HCT116 (cell line): ENCODE measurements at regions not wholly inside any gene's neighbourhood (a gene's known extent, or its start where the extent isn't known, plus 50 kb on each side); places are given as distances from the start of the nearest gene placed in this dataset.

ENCODE experiments used
- CTCF ChIP-seq, 3 experiments: fragments of 200-600 bp in 1 of 3; sonication (generic) in 1 of 3; IDR thresholded peaks in 2 of 3; conservative IDR thresholded peaks in 1 of 3; 2 replicates each; pipeline ENCODE4 v1.5.1; 2012 to 2017; ENCODE audit warnings: low read depth in 2 of 3, low read length in 2 of 3, antibody characterized with exemption in 1 of 3, borderline replicate concordance in 1 of 3, control low read depth in 1 of 3, mild to moderate bottlenecking in 1 of 3, mixed read lengths in 1 of 3, mixed run types in 1 of 3, moderate library complexity in 1 of 3; ENCODE audit not compliant: insufficient read depth in 1 of 3
- EZH2 ChIP-seq: fragments of 200-600 bp; sonication (generic); IDR thresholded peaks from 2 replicates; pipeline ENCODE4 v1.6.1; 2017; ENCODE audit warnings: antibody characterized with exemption, mixed run types
- MAX ChIP-seq: IDR thresholded peaks from 2 replicates; pipeline ENCODE4 v1.6.1; 2012
- POLR2A ChIP-seq: IDR thresholded peaks from 2 replicates; pipeline ENCODE4 v1.7.0; 2011; ENCODE audit warnings: borderline replicate concordance; ENCODE audit not compliant: insufficient read depth, insufficient read length; ENCODE audit errors: extremely low read depth
- SRF ChIP-seq: IDR thresholded peaks from 2 replicates; pipeline ENCODE4 v1.6.1; 2012; ENCODE audit warnings: low read depth

DNA sequence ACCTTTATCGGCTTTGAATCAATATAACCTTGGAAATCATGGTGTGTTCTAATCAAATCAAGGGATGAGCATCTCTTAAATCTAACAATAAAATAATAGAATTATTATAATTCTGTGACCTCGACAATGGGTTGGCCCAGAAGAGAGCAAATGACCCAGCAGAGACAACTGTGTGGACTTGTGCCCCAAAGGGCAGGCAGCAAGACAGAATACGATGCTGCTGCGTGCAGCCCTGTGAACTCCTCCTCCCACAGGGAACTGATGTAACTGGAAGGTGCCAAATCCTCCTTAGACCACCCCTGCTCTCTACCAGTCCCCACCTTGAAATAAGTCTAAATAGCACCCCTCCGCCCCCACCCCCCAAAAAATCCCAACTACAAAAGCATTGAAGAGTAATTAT is 50.7 kb upstream of the ACAN start:
- TF ChIP-seq CTCF (IDR thresholded peaks at IDR 0.05 in 2 of 3, conservative IDR thresholded peaks at IDR 0.05 in 1 of 3; ENCODE audit: borderline replicate concordance in 1 of 3, insufficient read depth in 1 of 3, low read depth in 2 of 3, low read length in 2 of 3), result no peak
- TF ChIP-seq MAX, result no peak
- TF ChIP-seq SRF, result no peak
- TF ChIP-seq EZH2, result no peak
- TF ChIP-seq POLR2A, result no peak
